ENCODE measurements at regions not wholly inside any gene's neighbourhood (a gene's known extent, or its start where the extent isn't known, plus 50 kb on each side); places are given as distances from the start of the nearest gene placed in this dataset.
"Not testable (repeated sequence)": the region's sequence is repeated elsewhere in the genome, so short reads cannot be mapped to it uniquely, and the experiment has no call there.

GRCh38 chr5:145681216-145681615 lies 153.9 kb downstream of the PRELID2 start:
- FAIRE-seq, result no peak
- TF ChIP-seq TAF1 (IDR thresholded peaks at IDR 0.05; ENCODE audit: borderline replicate concordance, low read depth, low read length), result no peak
- TF ChIP-seq POLR2AphosphoS5 (IDR thresholded peaks at IDR 0.05; ENCODE audit: low read depth, low read length), result no peak
- no peak for TF ChIP-seq POLR2A (IDR thresholded peaks at IDR 0.05; ENCODE audit: low read depth, low read length)
- no peak for DNase-seq (ENCODE audit: insufficient read length)

- FAIRE-seq (no peak), DNase-seq (ENCODE audit: insufficient read length) (no peak)
- no peak for TF ChIP-seq POLR2AphosphoS5 (IDR thresholded peaks at IDR 0.05; ENCODE audit: low read depth, low read length)
- no peak for TF ChIP-seq POLR2A (IDR thresholded peaks at IDR 0.05; ENCODE audit: low read depth, low read length)
- no peak for TF ChIP-seq TAF1 (IDR thresholded peaks at IDR 0.05; ENCODE audit: borderline replicate concordance, low read depth, low read length)
These were observed 154.4 kb downstream of the PRELID2 start for GRCh38 chr5:145680767-145681166.

GRCh38 chr5:145680169-145680568 lies 155.0 kb downstream of the PRELID2 start:
- no peak for DNase-seq (ENCODE audit: insufficient read length)
- no peak for FAIRE-seq

GRCh38 chr5:145678255-145678654 lies 156.9 kb downstream of the PRELID2 start:
- no peak for FAIRE-seq
- no peak for DNase-seq (ENCODE audit: insufficient read length)
- TF ChIP-seq POLR2A (IDR thresholded peaks at IDR 0.05; ENCODE audit: low read depth, low read length) (no peak), POLR2AphosphoS5 (IDR thresholded peaks at IDR 0.05; ENCODE audit: low read depth, low read length) (no peak), TAF1 (IDR thresholded peaks at IDR 0.05; ENCODE audit: borderline replicate concordance, low read depth, low read length) (no peak)

More at GRCh38 chr5:145680169-145680568, 155.0 kb downstream of the PRELID2 start:
- no peak for TF ChIP-seq TAF1 (IDR thresholded peaks at IDR 0.05; ENCODE audit: borderline replicate concordance, low read depth, low read length)
- no peak for TF ChIP-seq POLR2A (IDR thresholded peaks at IDR 0.05; ENCODE audit: low read depth, low read length)
- TF ChIP-seq POLR2AphosphoS5 (IDR thresholded peaks at IDR 0.05; ENCODE audit: low read depth, low read length), result no peak

- DNase-seq (ENCODE audit: insufficient read length) (no peak), FAIRE-seq (no peak)
- TF ChIP-seq POLR2AphosphoS5 (IDR thresholded peaks at IDR 0.05; ENCODE audit: low read depth, low read length) (no peak), TAF1 (IDR thresholded peaks at IDR 0.05; ENCODE audit: borderline replicate concordance, low read depth, low read length) (no peak), POLR2A (IDR thresholded peaks at IDR 0.05; ENCODE audit: low read depth, low read length) (no peak)
These were observed 161.4 kb downstream of the PRELID2 start for GRCh38 chr5:145673786-145674185.

GRCh38 chr5:145668714-145669113 lies 166.4 kb downstream of the PRELID2 start:
- no peak for FAIRE-seq
- DNase-seq (ENCODE audit: insufficient read length), result no peak
- TF ChIP-seq TAF1 (IDR thresholded peaks at IDR 0.05; ENCODE audit: borderline replicate concordance, low read depth, low read length) (no peak), POLR2A (IDR thresholded peaks at IDR 0.05; ENCODE audit: low read depth, low read length) (no peak), POLR2AphosphoS5 (IDR thresholded peaks at IDR 0.05; ENCODE audit: low read depth, low read length) (no peak)

- no peak for DNase-seq (ENCODE audit: insufficient read length)
- TF ChIP-seq POLR2A (IDR thresholded peaks at IDR 0.05; ENCODE audit: low read depth, low read length) (no peak), POLR2AphosphoS5 (IDR thresholded peaks at IDR 0.05; ENCODE audit: low read depth, low read length) (no peak), TAF1 (IDR thresholded peaks at IDR 0.05; ENCODE audit: borderline replicate concordance, low read depth, low read length) (no peak)
- FAIRE-seq, result no peak
These were observed 167.4 kb downstream of the PRELID2 start for GRCh38 chr5:145667742-145668141.

- DNase-seq (ENCODE audit: insufficient read length) (no peak), FAIRE-seq (no peak)
- no peak for TF ChIP-seq POLR2AphosphoS5 (IDR thresholded peaks at IDR 0.05; ENCODE audit: low read depth, low read length)
- no peak for TF ChIP-seq TAF1 (IDR thresholded peaks at IDR 0.05; ENCODE audit: borderline replicate concordance, low read depth, low read length)
- TF ChIP-seq POLR2A (IDR thresholded peaks at IDR 0.05; ENCODE audit: low read depth, low read length), result no peak
These were observed 168.6 kb downstream of the PRELID2 start for GRCh38 chr5:145666591-145666990.

GRCh38 chr5:145661737-145662485 lies 173.2 kb downstream of the PRELID2 start:
- no peak for TF ChIP-seq POLR2A (IDR thresholded peaks at IDR 0.05; ENCODE audit: low read depth, low read length)
- no peak for TF ChIP-seq POLR2AphosphoS5 (IDR thresholded peaks at IDR 0.05; ENCODE audit: low read depth, low read length)
- TF ChIP-seq TAF1 (IDR thresholded peaks at IDR 0.05; ENCODE audit: borderline replicate concordance, low read depth, low read length), result no peak
- FAIRE-seq, result no peak
- no peak for DNase-seq (ENCODE audit: insufficient read length)

GRCh38 chr5:145660897-145661640 lies 174.1 kb downstream of the PRELID2 start:
- DNase-seq (ENCODE audit: insufficient read length) (no peak), FAIRE-seq (no peak)
- TF ChIP-seq POLR2A (IDR thresholded peaks at IDR 0.05; ENCODE audit: low read depth, low read length), result no peak
- TF ChIP-seq POLR2AphosphoS5 (IDR thresholded peaks at IDR 0.05; ENCODE audit: low read depth, low read length), result no peak
- no peak for TF ChIP-seq TAF1 (IDR thresholded peaks at IDR 0.05; ENCODE audit: borderline replicate concordance, low read depth, low read length)

GRCh38 chr5:145658435-145658834 lies 176.7 kb downstream of the PRELID2 start:
- no peak for TF ChIP-seq POLR2A (IDR thresholded peaks at IDR 0.05; ENCODE audit: low read depth, low read length)
- no peak for TF ChIP-seq POLR2AphosphoS5 (IDR thresholded peaks at IDR 0.05; ENCODE audit: low read depth, low read length)
- TF ChIP-seq TAF1 (IDR thresholded peaks at IDR 0.05; ENCODE audit: borderline replicate concordance, low read depth, low read length), result no peak
- FAIRE-seq (no peak), DNase-seq (ENCODE audit: insufficient read length) (no peak)

GRCh38 chr5:145652700-145653099 lies 182.4 kb downstream of the PRELID2 start:
- DNase-seq (ENCODE audit: insufficient read length); FAIRE-seq: not testable (repeated sequence)

GRCh38 chr5:145647137-145647536 lies 188.0 kb downstream of the PRELID2 start:
- FAIRE-seq; DNase-seq (ENCODE audit: insufficient read length): not testable (repeated sequence)

GRCh38 chr5:145643214-145643613 lies 191.9 kb downstream of the PRELID2 start:
- DNase-seq (ENCODE audit: insufficient read length); FAIRE-seq: not testable (repeated sequence)
